GM21390 (cell line): ENCODE measurements at regions not wholly inside any gene's neighbourhood (a gene's known extent, or its start where the extent isn't known, plus 50 kb on each side); places are given as distances from the start of the nearest gene placed in this dataset.
"Not testable (repeated sequence)": the region's sequence is repeated elsewhere in the genome, so short reads cannot be mapped to it uniquely, and the experiment has no call there.

Source experiments
- ATAC-seq: cut with Tn5 transposase; IDR thresholded peaks from one replicate; pipeline ENCODE4 v1.9.1; 2021; ENCODE audit not compliant: unreplicated experiment

DNA sequence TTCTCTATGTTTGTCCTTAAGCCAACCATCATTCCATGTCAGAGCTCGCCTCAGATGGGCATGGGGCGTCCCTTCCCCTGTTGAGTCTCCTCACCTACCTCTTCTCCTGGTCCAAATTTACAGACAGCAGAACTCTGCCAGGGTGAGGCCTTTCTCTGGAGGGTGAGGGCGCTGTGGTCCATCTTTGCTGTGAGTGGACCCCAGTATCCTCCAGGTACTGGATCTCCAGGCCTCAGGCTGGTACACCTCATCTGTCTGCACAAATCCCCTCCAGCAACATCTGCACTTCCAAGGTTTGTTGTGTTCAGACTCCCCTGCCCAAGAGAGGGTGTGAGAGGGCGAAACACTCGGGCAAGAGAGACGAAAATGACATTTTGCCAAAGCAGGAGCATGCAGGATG lies 63.9 kb upstream of the EDAR start:
- no peak for ATAC-seq

GRCh38 chr2:109049022-109049421 lies 60.0 kb upstream of the EDAR start:
- no peak for ATAC-seq

DNA sequence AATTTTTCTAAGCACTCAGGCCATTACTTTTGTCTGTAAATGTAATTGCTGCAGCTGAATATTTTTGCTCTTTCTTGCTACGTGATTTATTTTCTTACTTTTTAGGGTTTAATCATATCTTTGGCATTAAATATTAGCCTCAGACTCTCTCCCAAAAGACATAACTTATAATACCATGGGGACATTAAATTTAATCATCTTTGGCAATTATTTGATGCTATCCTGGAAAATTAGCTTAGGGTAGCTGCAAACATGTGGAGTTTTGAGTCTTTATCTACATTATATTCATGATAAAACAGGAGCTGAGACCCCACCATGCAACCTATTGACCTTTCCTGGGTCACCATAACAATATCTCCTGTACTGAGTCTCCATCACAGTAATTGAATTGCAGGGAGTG lies 59.1 kb upstream of the EDAR start:
- no peak for ATAC-seq

DNA sequence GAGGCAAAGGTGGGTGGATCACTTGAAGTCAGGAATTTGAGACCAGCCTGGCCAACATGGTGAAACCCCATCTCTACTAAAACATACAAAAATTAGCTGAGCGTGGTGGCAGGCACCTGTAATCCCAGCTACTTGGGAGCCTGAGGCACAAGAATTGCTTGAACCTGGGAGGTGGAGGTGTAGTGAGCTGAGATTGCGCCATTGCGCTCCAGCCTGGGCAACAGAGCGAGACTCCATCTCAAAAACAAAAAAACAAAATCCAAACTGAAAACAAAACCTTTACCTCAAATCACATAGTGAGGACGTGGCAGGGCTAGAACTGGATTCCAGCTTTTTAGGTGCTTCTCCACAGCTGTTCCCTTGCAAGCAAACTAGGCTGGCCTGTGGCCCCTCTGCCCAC lies 58.5 kb upstream of the EDAR start:
- not testable (repeated sequence) for ATAC-seq

GRCh38 chr2:109046925-109047508 lies 58.0 kb upstream of the EDAR start:
- peak; percentile 91 for ATAC-seq

DNA sequence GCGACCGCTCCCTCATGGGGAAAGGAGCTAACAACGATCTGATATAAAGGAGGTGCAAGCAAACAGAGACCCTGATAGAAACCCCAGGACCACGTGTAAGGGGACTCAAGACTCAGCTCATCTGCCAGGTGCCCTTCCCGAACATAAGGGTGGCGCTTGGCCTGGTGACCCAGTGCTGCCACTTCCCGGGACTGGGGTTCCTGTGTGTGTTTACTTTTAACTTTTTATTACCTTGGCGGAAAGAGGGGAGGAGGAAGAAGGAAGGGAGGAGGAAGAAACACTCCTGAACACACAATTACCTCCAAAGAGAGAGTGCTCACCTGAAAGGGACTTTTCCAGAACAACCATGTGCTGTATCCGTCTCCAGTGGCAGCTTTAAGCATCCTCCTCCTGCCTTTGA lies 56.5 kb upstream of the EDAR start:
- no peak for ATAC-seq

GRCh38 chr2:109038992-109039391 lies 50.0 kb upstream of the EDAR start:
- no peak for ATAC-seq
